ENCODE measurements at regions not wholly inside any gene's neighbourhood (a gene's known extent, or its start where the extent isn't known, plus 50 kb on each side); places are given as distances from the start of the nearest gene placed in this dataset.

- Histone ChIP-seq H3K9ac (ENCODE audit: low read depth in 1 of 3, low read length in 3 of 3) (no peak overlapping the region), H3K36me3 (ENCODE audit: control insufficient read depth in 3 of 3, insufficient read depth in 3 of 3, low read length in 3 of 3) (no peaks in the 10 kb centered on the region), H3K27ac (ENCODE audit: low read depth, low read length) (no peak overlapping the region), H3K27me3 (ENCODE audit: control insufficient read depth in 3 of 3, insufficient read depth in 3 of 3, low read length in 3 of 3) (no peaks in the 10 kb centered on the region), H3K4me1 (ENCODE audit: control insufficient read depth in 3 of 3, insufficient read depth in 3 of 3, low read length in 3 of 3) (no peaks in the 10 kb centered on the region), H3K9me3 (ENCODE audit: control insufficient read depth in 3 of 3, low read length in 3 of 3) (no peaks in the 10 kb centered on the region), H3K4me3 (ENCODE audit: low read length in 3 of 3) (no peak overlapping the region)
Measured at GRCh38 chr9:30970186-30970585, 1414.3 kb upstream of the ACO1 start.

- Histone ChIP-seq H3K4me3 (ENCODE audit: low read length in 3 of 3) (no peak overlapping the region), H3K9ac (ENCODE audit: low read depth in 1 of 3, low read length in 3 of 3) (no peak overlapping the region), H3K4me1 (ENCODE audit: control insufficient read depth in 3 of 3, insufficient read depth in 3 of 3, low read length in 3 of 3) (no peaks in the 10 kb centered on the region), H3K27me3 (ENCODE audit: control insufficient read depth in 3 of 3, insufficient read depth in 3 of 3, low read length in 3 of 3) (no peaks in the 10 kb centered on the region), H3K36me3 (ENCODE audit: control insufficient read depth in 3 of 3, insufficient read depth in 3 of 3, low read length in 3 of 3) (no peaks in the 10 kb centered on the region), H3K9me3 (ENCODE audit: control insufficient read depth in 3 of 3, low read length in 3 of 3) (no peaks in the 10 kb centered on the region), H3K27ac (ENCODE audit: low read depth, low read length) (no peak overlapping the region)
Measured at GRCh38 chr9:30970812-30971211, 1413.6 kb upstream of the ACO1 start.

GRCh38 chr9:30972654-30973053 is 1411.8 kb upstream of the ACO1 start:
- Histone ChIP-seq H3K4me3 (ENCODE audit: low read length in 3 of 3) (no peak overlapping the region), H3K9me3 (ENCODE audit: control insufficient read depth in 3 of 3, low read length in 3 of 3) (no peaks in the 10 kb centered on the region), H3K27me3 (ENCODE audit: control insufficient read depth in 3 of 3, insufficient read depth in 3 of 3, low read length in 3 of 3) (no peaks in the 10 kb centered on the region), H3K9ac (ENCODE audit: low read depth in 1 of 3, low read length in 3 of 3) (no peak overlapping the region), H3K4me1 (ENCODE audit: control insufficient read depth in 3 of 3, insufficient read depth in 3 of 3, low read length in 3 of 3) (no peaks in the 10 kb centered on the region), H3K36me3 (ENCODE audit: control insufficient read depth in 3 of 3, insufficient read depth in 3 of 3, low read length in 3 of 3) (no peaks in the 10 kb centered on the region), H3K27ac (ENCODE audit: low read depth, low read length) (no peak overlapping the region)

- H3K27ac ChIP-seq (ENCODE audit: low read depth, low read length): no peak overlapping the region
- H3K4me3 ChIP-seq (ENCODE audit: low read length in 3 of 3): no peak overlapping the region
- no peaks in the 10 kb centered on the region for H3K36me3 ChIP-seq (ENCODE audit: control insufficient read depth in 3 of 3, insufficient read depth in 3 of 3, low read length in 3 of 3)
- no peak overlapping the region for H3K9ac ChIP-seq (ENCODE audit: low read depth in 1 of 3, low read length in 3 of 3)
- H3K9me3 ChIP-seq (ENCODE audit: control insufficient read depth in 3 of 3, low read length in 3 of 3): no peaks in the 10 kb centered on the region
- H3K4me1 ChIP-seq (ENCODE audit: control insufficient read depth in 3 of 3, insufficient read depth in 3 of 3, low read length in 3 of 3): no peaks in the 10 kb centered on the region
- H3K27me3 ChIP-seq (ENCODE audit: control insufficient read depth in 3 of 3, insufficient read depth in 3 of 3, low read length in 3 of 3): no peaks in the 10 kb centered on the region
Measured at GRCh38 chr9:30977965-30978364, 1406.5 kb upstream of the ACO1 start.

- H3K9me3 ChIP-seq (ENCODE audit: control insufficient read depth in 3 of 3, low read length in 3 of 3): no peaks in the 10 kb centered on the region
- H3K4me3 ChIP-seq (ENCODE audit: low read length in 3 of 3): no peak overlapping the region
- H3K27me3 ChIP-seq (ENCODE audit: control insufficient read depth in 3 of 3, insufficient read depth in 3 of 3, low read length in 3 of 3): no peaks in the 10 kb centered on the region
Measured at GRCh38 chr9:30982301-30982700, 1402.1 kb upstream of the ACO1 start.

GRCh38 chr9:30995956-30996738 is 1388.3 kb upstream of the ACO1 start:
- Histone ChIP-seq H3K4me3 (ENCODE audit: low read length in 3 of 3) (no peak overlapping the region), H3K4me1 (ENCODE audit: control insufficient read depth in 3 of 3, insufficient read depth in 3 of 3, low read length in 3 of 3) (no peaks in the 10 kb centered on the region), H3K9ac (ENCODE audit: low read depth in 1 of 3, low read length in 3 of 3) (no peak overlapping the region), H3K27me3 (ENCODE audit: control insufficient read depth in 3 of 3, insufficient read depth in 3 of 3, low read length in 3 of 3) (no peaks in the 10 kb centered on the region), H3K27ac (ENCODE audit: low read depth, low read length) (no peak overlapping the region), H3K9me3 (ENCODE audit: control insufficient read depth in 3 of 3, low read length in 3 of 3) (no peaks in the 10 kb centered on the region), H3K36me3 (ENCODE audit: control insufficient read depth in 3 of 3, insufficient read depth in 3 of 3, low read length in 3 of 3) (no peaks in the 10 kb centered on the region)

More at GRCh38 chr9:30982301-30982700, 1402.1 kb upstream of the ACO1 start:
- Histone ChIP-seq H3K4me1 (ENCODE audit: control insufficient read depth in 3 of 3, insufficient read depth in 3 of 3, low read length in 3 of 3) (no peaks in the 10 kb centered on the region), H3K36me3 (ENCODE audit: control insufficient read depth in 3 of 3, insufficient read depth in 3 of 3, low read length in 3 of 3) (no peaks in the 10 kb centered on the region), H3K9ac (ENCODE audit: low read depth in 1 of 3, low read length in 3 of 3) (no peak overlapping the region), H3K27ac (ENCODE audit: low read depth, low read length) (no peak overlapping the region)

- Histone ChIP-seq H3K27me3 (ENCODE audit: control insufficient read depth in 3 of 3, insufficient read depth in 3 of 3, low read length in 3 of 3) (no peaks in the 10 kb centered on the region), H3K4me1 (ENCODE audit: control insufficient read depth in 3 of 3, insufficient read depth in 3 of 3, low read length in 3 of 3) (no peaks in the 10 kb centered on the region), H3K9me3 (ENCODE audit: control insufficient read depth in 3 of 3, low read length in 3 of 3) (no peaks in the 10 kb centered on the region), H3K36me3 (ENCODE audit: control insufficient read depth in 3 of 3, insufficient read depth in 3 of 3, low read length in 3 of 3) (no peaks in the 10 kb centered on the region), H3K9ac (ENCODE audit: low read depth in 1 of 3, low read length in 3 of 3) (no peak overlapping the region), H3K27ac (ENCODE audit: low read depth, low read length) (no peak overlapping the region), H3K4me3 (ENCODE audit: low read length in 3 of 3) (no peak overlapping the region)
Measured at GRCh38 chr9:30996761-30997160, 1387.7 kb upstream of the ACO1 start.

- Histone ChIP-seq H3K9me3 (ENCODE audit: control insufficient read depth in 3 of 3, low read length in 3 of 3) (no peaks in the 10 kb centered on the region), H3K4me3 (ENCODE audit: low read length in 3 of 3) (no peak overlapping the region), H3K27ac (ENCODE audit: low read depth, low read length) (no peak overlapping the region), H3K36me3 (ENCODE audit: control insufficient read depth in 3 of 3, insufficient read depth in 3 of 3, low read length in 3 of 3) (no peaks in the 10 kb centered on the region), H3K4me1 (ENCODE audit: control insufficient read depth in 3 of 3, insufficient read depth in 3 of 3, low read length in 3 of 3) (no peaks in the 10 kb centered on the region), H3K9ac (ENCODE audit: low read depth in 1 of 3, low read length in 3 of 3) (no peak overlapping the region), H3K27me3 (ENCODE audit: control insufficient read depth in 3 of 3, insufficient read depth in 3 of 3, low read length in 3 of 3) (no peaks in the 10 kb centered on the region)
Measured at GRCh38 chr9:30997291-30997690, 1387.2 kb upstream of the ACO1 start.

- H3K4me3 ChIP-seq (ENCODE audit: low read length in 3 of 3): no peak overlapping the region
- H3K9ac ChIP-seq (ENCODE audit: low read depth in 1 of 3, low read length in 3 of 3): no peak overlapping the region
- no peaks in the 10 kb centered on the region for H3K36me3 ChIP-seq (ENCODE audit: control insufficient read depth in 3 of 3, insufficient read depth in 3 of 3, low read length in 3 of 3)
- no peaks in the 10 kb centered on the region for H3K4me1 ChIP-seq (ENCODE audit: control insufficient read depth in 3 of 3, insufficient read depth in 3 of 3, low read length in 3 of 3)
- no peaks in the 10 kb centered on the region for H3K27me3 ChIP-seq (ENCODE audit: control insufficient read depth in 3 of 3, insufficient read depth in 3 of 3, low read length in 3 of 3)
- peaks cover 0 to 2% (median 0%) of the 10 kb centered on the region in 3 donors for H3K9me3 ChIP-seq (ENCODE audit: control insufficient read depth in 3 of 3, low read length in 3 of 3)
- H3K27ac ChIP-seq (ENCODE audit: low read depth, low read length): no peak overlapping the region
Measured at GRCh38 chr9:31005086-31005665, 1379.3 kb upstream of the ACO1 start.

- no peaks in the 10 kb centered on the region for H3K4me1 ChIP-seq (ENCODE audit: control insufficient read depth in 3 of 3, insufficient read depth in 3 of 3, low read length in 3 of 3)
- H3K27ac ChIP-seq (ENCODE audit: low read depth, low read length): no peak overlapping the region
- H3K4me3 ChIP-seq (ENCODE audit: low read length in 3 of 3): no peak overlapping the region
- no peaks in the 10 kb centered on the region for H3K36me3 ChIP-seq (ENCODE audit: control insufficient read depth in 3 of 3, insufficient read depth in 3 of 3, low read length in 3 of 3)
- no peak overlapping the region for H3K9ac ChIP-seq (ENCODE audit: low read depth in 1 of 3, low read length in 3 of 3)
- H3K9me3 ChIP-seq (ENCODE audit: control insufficient read depth in 3 of 3, low read length in 3 of 3): no peaks in the 10 kb centered on the region
- H3K27me3 ChIP-seq (ENCODE audit: control insufficient read depth in 3 of 3, insufficient read depth in 3 of 3, low read length in 3 of 3): no peaks in the 10 kb centered on the region
Measured at GRCh38 chr9:31013371-31013770, 1371.1 kb upstream of the ACO1 start.

Data from skeletal muscle tissue (tissue), 3 donors.